ENCODE measurements at regions not wholly inside any gene's neighbourhood (a gene's known extent, or its start where the extent isn't known, plus 50 kb on each side); places are given as distances from the start of the nearest gene placed in this dataset.

DNA sequence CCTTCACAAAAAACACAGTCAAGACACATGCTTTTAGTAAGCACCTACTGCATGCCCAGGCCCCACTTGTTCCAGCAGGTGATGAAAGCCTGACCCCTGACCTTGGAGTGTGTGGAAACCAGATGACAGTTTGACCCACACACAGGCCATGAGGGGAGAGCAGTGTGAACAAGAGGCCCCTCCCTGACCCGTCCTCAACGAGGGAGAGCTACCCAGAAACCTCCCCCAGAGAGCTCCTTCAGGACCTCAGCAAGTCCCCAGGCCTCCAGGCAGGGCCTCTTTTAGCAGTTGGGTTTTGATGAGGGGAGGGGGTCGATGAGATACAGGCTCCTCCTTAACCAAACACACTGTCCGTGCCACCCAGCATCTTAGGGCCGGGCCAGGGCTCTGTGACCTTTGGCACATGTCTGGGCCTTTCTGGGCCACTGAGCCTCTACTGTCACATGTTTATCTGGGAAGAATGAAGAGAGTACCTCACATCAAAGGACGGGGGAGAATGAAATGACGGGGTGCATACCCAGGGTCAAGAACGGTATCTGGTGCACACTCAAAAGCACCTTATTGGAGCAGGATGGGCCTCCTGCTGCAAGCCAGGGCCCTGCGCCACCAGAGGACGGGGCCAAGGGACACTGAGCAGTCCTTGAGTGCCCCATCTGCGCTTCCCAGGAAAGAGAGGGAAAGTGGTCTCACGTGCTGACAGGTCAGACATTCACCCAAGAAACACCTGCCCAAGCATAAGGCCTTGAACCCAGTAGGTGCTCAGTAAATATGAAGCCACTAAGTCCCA is 202.6 kb upstream of the ZMIZ1 start:
- Histone ChIP-seq H3K27me3 (ENCODE audit: insufficient read depth, poor library complexity, severe bottlenecking) (no peaks in the 10 kb centered on the region), H3K4me3 (ENCODE audit: severe bottlenecking) (no peak overlapping the region), H3K36me3 (ENCODE audit: low read depth) (no peaks in the 10 kb centered on the region), H3K27ac (ENCODE audit: poor library complexity, severe bottlenecking) (no peak overlapping the region), H3K9me3 (ENCODE audit: severe bottlenecking) (no peaks in the 10 kb centered on the region), H3K4me1 (ENCODE audit: insufficient read depth, poor library complexity, severe bottlenecking) (peaks cover 11% of the 10 kb centered on the region)
- DNase-seq (ENCODE audit: low spot score) (no peak), ATAC-seq (ENCODE audit: low read depth) (no peak)
- TF ChIP-seq, protein P1, sequence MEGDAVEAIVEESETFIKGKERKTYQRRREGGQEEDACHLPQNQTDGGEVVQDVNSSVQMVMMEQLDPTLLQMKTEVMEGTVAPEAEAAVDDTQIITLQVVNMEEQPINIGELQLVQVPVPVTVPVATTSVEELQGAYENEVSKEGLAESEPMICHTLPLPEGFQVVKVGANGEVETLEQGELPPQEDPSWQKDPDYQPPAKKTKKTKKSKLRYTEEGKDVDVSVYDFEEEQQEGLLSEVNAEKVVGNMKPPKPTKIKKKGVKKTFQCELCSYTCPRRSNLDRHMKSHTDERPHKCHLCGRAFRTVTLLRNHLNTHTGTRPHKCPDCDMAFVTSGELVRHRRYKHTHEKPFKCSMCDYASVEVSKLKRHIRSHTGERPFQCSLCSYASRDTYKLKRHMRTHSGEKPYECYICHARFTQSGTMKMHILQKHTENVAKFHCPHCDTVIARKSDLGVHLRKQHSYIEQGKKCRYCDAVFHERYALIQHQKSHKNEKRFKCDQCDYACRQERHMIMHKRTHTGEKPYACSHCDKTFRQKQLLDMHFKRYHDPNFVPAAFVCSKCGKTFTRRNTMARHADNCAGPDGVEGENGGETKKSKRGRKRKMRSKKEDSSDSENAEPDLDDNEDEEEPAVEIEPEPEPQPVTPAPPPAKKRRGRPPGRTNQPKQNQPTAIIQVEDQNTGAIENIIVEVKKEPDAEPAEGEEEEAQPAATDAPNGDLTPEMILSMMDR (IDR thresholded peaks at IDR 0.05; ENCODE audit: poor library complexity, severe bottlenecking) = no peak

DNA sequence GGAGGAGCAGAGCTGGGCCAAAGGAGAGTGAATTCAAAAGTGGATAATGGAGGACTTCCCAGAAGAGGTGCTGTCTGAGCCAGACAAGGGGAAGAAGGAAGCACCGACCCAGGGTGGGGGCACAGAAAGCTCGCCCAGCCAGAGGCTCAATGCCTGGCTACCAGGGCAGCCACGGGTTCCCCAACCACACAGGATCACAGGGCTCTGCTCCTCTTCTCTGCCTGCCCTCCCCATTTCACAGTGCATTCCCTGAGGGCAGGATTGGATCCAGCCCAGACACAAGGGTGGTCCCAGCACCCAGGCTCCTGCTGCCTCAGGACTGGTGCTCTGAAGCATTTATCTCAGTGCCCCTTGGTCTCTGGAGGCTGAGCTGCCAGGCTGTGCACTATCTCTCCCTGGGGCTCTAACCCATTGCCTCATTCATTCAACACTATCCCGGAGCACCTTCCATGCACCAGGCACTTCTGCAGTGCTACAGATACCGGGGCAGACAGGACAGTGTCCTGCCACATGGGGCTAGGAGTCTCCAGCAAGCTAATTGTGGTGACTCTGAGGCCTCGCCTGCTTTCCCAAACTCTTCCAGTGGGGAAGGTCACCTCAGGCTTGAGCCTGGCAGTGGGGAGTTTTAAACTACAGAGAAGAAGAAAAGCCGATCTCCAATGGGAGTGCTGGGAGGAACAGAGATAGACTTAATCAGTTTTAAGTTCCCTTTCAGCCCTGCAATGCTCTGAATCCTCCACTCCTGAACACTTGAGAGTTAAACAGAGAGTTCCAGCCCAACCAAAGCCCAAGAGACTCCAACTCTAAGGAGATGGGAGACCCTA is 201.8 kb upstream of the ZMIZ1 start:
- peaks cover 10% of the 10 kb centered on the region for H3K4me1 ChIP-seq (ENCODE audit: insufficient read depth, poor library complexity, severe bottlenecking)
- no peaks in the 10 kb centered on the region for H3K36me3 ChIP-seq (ENCODE audit: low read depth)
- H3K4me3 ChIP-seq (ENCODE audit: severe bottlenecking) = no peak overlapping the region
- no peak for ATAC-seq (ENCODE audit: low read depth)
- H3K9me3 ChIP-seq (ENCODE audit: severe bottlenecking) = no peaks in the 10 kb centered on the region
- TF ChIP-seq, protein P1 (IDR thresholded peaks at IDR 0.05; ENCODE audit: poor library complexity, severe bottlenecking) = no peak
- no peak overlapping the region for H3K27ac ChIP-seq (ENCODE audit: poor library complexity, severe bottlenecking)
- no peaks in the 10 kb centered on the region for H3K27me3 ChIP-seq (ENCODE audit: insufficient read depth, poor library complexity, severe bottlenecking)
- DNase-seq (ENCODE audit: low spot score) = no peak

- peaks cover 4% of the 10 kb centered on the region for H3K4me1 ChIP-seq (ENCODE audit: insufficient read depth, poor library complexity, severe bottlenecking)
- no peaks in the 10 kb centered on the region for H3K9me3 ChIP-seq (ENCODE audit: severe bottlenecking)
- ATAC-seq (ENCODE audit: low read depth) (no peak), DNase-seq (ENCODE audit: low spot score) (no peak)
- TF ChIP-seq, protein P1 (IDR thresholded peaks at IDR 0.05; ENCODE audit: poor library complexity, severe bottlenecking) = no peak
- H3K27me3 ChIP-seq (ENCODE audit: insufficient read depth, poor library complexity, severe bottlenecking) = no peaks in the 10 kb centered on the region
- H3K27ac ChIP-seq (ENCODE audit: poor library complexity, severe bottlenecking) = no peak overlapping the region
- H3K36me3 ChIP-seq (ENCODE audit: low read depth) = no peaks in the 10 kb centered on the region
- no peak overlapping the region for H3K4me3 ChIP-seq (ENCODE audit: severe bottlenecking)
Observed at GRCh38 chr10:78867555-78867939, 201.2 kb upstream of the ZMIZ1 start.

DNA sequence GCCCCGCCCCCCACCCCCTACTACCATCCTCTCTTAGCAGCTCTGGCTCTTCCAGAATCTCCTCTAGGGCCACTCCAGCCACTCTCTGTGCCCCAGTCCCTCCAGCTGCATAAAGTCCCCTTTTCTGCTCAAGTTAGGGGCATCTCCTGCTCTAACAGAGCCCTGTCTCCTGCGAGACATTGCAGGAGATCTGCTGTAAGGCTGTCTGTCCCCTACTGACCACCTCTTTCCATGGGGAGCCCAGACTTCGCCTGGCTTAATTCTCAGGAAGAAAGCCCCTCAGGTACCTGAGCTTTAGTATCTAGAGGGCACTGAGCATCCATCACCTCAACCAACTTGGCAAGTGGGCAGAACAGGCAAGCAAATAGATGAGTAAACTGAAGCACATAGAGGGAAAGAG is 200.7 kb upstream of the ZMIZ1 start:
- DNase-seq (ENCODE audit: low spot score) (no peak), ATAC-seq (ENCODE audit: low read depth) (no peak)
- Histone ChIP-seq H3K27me3 (ENCODE audit: insufficient read depth, poor library complexity, severe bottlenecking) (no peaks in the 10 kb centered on the region), H3K4me3 (ENCODE audit: severe bottlenecking) (no peak overlapping the region), H3K4me1 (ENCODE audit: insufficient read depth, poor library complexity, severe bottlenecking) (no peaks in the 10 kb centered on the region), H3K9me3 (ENCODE audit: severe bottlenecking) (no peaks in the 10 kb centered on the region), H3K36me3 (ENCODE audit: low read depth) (no peaks in the 10 kb centered on the region), H3K27ac (ENCODE audit: poor library complexity, severe bottlenecking) (no peak overlapping the region)
- TF ChIP-seq, protein P1 (IDR thresholded peaks at IDR 0.05; ENCODE audit: poor library complexity, severe bottlenecking) = no peak
